ENCODE measurements at regions not wholly inside any gene's neighbourhood (a gene's known extent, or its start where the extent isn't known, plus 50 kb on each side); places are given as distances from the start of the nearest gene placed in this dataset.

DNA sequence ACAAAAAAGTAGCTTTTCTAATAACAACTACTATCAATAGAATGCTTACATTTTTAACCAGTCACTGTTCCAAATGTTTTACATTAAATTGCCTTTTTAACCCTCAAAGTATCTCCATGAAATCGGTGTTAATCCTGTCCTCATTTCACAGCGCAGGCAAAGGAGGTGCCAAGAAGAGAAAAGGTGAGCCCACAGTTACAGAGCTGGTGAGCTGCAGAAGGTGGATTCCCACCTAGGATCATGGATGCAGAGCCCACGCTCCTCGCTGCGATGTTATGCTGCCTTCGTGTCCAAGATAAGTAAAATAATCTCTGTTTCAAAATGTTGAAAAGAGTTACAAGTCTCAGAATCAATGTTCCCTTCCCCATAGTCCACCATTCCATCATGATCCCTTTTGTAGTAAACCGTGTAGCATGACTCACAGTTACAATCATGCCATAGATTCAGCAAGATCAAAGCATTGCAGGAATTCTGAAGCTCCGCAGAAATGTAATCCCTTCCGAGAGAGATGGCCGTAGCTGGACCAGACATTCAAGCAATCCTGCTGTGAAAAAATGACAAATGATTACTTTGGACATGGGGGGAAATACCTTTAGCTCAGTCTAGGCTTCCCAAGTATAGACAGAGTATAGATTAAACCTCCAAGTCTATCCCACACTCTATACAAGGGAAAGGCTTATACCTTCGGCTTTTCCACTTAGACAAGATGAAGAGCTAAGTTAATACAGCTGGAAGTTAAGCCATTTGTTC, 394.7 kb upstream of the AKR1E2 start:
- ChIA-PET POLR2A (interaction anchor here (0.5 to 0.7 kb wide), 2 partner anchors 484 to 652 kb away, joined by 3 to 16 read pairs; no protein-coding TSS in a partner anchor), CTCF (no interaction called here)
- DNase-seq (ENCODE audit: low read depth, low spot score): no peak
- in situ Hi-C loops (cut with HindIII; ENCODE audit: low pct_unique_long_range_greater_than_20kb, low sequenced_read_pairs) (no loop called here), intact Hi-C loops (cut with micrococcal nuclease; ENCODE audit: unreplicated experiment) (no loop called here)
- TF ChIP-seq SIN3A (IDR thresholded peaks at IDR 0.05; ENCODE audit: borderline replicate concordance, insufficient read depth, low read depth, low read length): no peak
- TF ChIP-seq, protein P1, sequence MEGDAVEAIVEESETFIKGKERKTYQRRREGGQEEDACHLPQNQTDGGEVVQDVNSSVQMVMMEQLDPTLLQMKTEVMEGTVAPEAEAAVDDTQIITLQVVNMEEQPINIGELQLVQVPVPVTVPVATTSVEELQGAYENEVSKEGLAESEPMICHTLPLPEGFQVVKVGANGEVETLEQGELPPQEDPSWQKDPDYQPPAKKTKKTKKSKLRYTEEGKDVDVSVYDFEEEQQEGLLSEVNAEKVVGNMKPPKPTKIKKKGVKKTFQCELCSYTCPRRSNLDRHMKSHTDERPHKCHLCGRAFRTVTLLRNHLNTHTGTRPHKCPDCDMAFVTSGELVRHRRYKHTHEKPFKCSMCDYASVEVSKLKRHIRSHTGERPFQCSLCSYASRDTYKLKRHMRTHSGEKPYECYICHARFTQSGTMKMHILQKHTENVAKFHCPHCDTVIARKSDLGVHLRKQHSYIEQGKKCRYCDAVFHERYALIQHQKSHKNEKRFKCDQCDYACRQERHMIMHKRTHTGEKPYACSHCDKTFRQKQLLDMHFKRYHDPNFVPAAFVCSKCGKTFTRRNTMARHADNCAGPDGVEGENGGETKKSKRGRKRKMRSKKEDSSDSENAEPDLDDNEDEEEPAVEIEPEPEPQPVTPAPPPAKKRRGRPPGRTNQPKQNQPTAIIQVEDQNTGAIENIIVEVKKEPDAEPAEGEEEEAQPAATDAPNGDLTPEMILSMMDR (IDR thresholded peaks at IDR 0.05): no peak
- TF ChIP-seq, protein P2, sequence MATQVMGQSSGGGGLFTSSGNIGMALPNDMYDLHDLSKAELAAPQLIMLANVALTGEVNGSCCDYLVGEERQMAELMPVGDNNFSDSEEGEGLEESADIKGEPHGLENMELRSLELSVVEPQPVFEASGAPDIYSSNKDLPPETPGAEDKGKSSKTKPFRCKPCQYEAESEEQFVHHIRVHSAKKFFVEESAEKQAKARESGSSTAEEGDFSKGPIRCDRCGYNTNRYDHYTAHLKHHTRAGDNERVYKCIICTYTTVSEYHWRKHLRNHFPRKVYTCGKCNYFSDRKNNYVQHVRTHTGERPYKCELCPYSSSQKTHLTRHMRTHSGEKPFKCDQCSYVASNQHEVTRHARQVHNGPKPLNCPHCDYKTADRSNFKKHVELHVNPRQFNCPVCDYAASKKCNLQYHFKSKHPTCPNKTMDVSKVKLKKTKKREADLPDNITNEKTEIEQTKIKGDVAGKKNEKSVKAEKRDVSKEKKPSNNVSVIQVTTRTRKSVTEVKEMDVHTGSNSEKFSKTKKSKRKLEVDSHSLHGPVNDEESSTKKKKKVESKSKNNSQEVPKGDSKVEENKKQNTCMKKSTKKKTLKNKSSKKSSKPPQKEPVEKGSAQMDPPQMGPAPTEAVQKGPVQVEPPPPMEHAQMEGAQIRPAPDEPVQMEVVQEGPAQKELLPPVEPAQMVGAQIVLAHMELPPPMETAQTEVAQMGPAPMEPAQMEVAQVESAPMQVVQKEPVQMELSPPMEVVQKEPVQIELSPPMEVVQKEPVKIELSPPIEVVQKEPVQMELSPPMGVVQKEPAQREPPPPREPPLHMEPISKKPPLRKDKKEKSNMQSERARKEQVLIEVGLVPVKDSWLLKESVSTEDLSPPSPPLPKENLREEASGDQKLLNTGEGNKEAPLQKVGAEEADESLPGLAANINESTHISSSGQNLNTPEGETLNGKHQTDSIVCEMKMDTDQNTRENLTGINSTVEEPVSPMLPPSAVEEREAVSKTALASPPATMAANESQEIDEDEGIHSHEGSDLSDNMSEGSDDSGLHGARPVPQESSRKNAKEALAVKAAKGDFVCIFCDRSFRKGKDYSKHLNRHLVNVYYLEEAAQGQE (IDR thresholded peaks at IDR 0.05; ENCODE audit: insufficient read depth in 1 of 2, low read depth in 2 of 2, low read length in 1 of 2): no peak
- peak; percentile 98 for TF ChIP-seq TCF7L2 (IDR thresholded peaks at IDR 0.05; ENCODE audit: low read depth, low read length)
- peak overlapping the region in 1 of 2 experiments; percentile 12; a peak in 2 of 4 replicates for H3K4me3 ChIP-seq (ENCODE audit: low read depth in 2 of 2, low read length in 2 of 2)
- H3K27me3 ChIP-seq (ENCODE audit: control insufficient read depth, insufficient read depth, low read length): no peaks in the 10 kb centered on the region
- no peaks in the 10 kb centered on the region; the same call in none of the 2 replicates for H3K4me1 ChIP-seq (ENCODE audit: control insufficient read depth, insufficient read depth, low read length)
- peak overlapping the region; percentile 84 for H3K27ac ChIP-seq (ENCODE audit: low read length)
- peak; percentile 93 for ATAC-seq
- no TSS peak for BruUV-seq (replicated peaks)
- H3K9me3 ChIP-seq (ENCODE audit: control insufficient read depth, insufficient read depth, low read depth, low read length): peaks cover 4% of the 10 kb centered on the region; the same call in 1 of the 2 replicates
- no peaks in the 10 kb centered on the region for H3K36me3 ChIP-seq (ENCODE audit: control insufficient read depth, insufficient read depth, low read length)

DNA sequence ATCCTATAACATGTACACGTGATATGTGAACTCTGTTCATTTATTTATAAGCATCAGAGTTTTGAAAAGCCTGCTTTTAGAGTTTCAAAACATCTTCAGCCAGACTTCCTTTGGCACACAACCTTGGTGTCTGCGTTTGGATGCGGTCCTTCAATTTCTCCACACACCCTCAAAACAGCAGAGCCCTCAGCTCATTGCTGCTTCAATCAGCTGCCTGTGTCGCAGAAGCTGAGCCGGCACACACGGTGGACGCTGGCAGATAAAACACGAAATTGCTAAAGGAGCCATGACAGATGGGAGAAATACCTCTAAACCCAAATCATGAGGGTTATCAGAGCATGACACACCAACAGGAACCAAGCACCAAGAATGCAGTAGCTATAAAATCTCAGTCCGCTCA, 396.4 kb upstream of the AKR1E2 start:
- DNase-seq (ENCODE audit: low read depth, low spot score): no peak
- Histone ChIP-seq H3K4me1 (ENCODE audit: control insufficient read depth, insufficient read depth, low read length) (no peaks in the 10 kb centered on the region; the same call in none of the 2 replicates), H3K27me3 (ENCODE audit: control insufficient read depth, insufficient read depth, low read length) (no peaks in the 10 kb centered on the region), H3K9me3 (ENCODE audit: control insufficient read depth, insufficient read depth, low read depth, low read length) (peaks cover 4% of the 10 kb centered on the region; the same call in 1 of the 2 replicates), H3K36me3 (ENCODE audit: control insufficient read depth, insufficient read depth, low read length) (no peaks in the 10 kb centered on the region), H3K27ac (ENCODE audit: low read length) (peak overlapping the region; percentile 75), H3K4me3 (ENCODE audit: low read depth in 2 of 2, low read length in 2 of 2) (no peak overlapping the region)
- no peak for ATAC-seq
- BruUV-seq (replicated peaks): no TSS peak
- ChIA-PET POLR2A (no interaction called here), CTCF (no interaction called here)
- in situ Hi-C loops (cut with HindIII; ENCODE audit: low pct_unique_long_range_greater_than_20kb, low sequenced_read_pairs) (no loop called here), intact Hi-C loops (cut with micrococcal nuclease; ENCODE audit: unreplicated experiment) (no loop called here)
- TF ChIP-seq SIN3A (IDR thresholded peaks at IDR 0.05; ENCODE audit: borderline replicate concordance, insufficient read depth, low read depth, low read length): no peak
- TF ChIP-seq, protein P1 (IDR thresholded peaks at IDR 0.05): no peak
- TF ChIP-seq, protein P2 (IDR thresholded peaks at IDR 0.05; ENCODE audit: insufficient read depth in 1 of 2, low read depth in 2 of 2, low read length in 1 of 2): no peak
- TF ChIP-seq TCF7L2 (IDR thresholded peaks at IDR 0.05; ENCODE audit: low read depth, low read length): no peak
- no peak for TF ChIP-seq POLR2AphosphoS5 (IDR thresholded peaks at IDR 0.05; ENCODE audit: low read depth, low read length)

Data from Panc1 (cell line).